ENCODE measurements at regions not wholly inside any gene's neighbourhood (a gene's known extent, or its start where the extent isn't known, plus 50 kb on each side); places are given as distances from the start of the nearest gene placed in this dataset.

DNA sequence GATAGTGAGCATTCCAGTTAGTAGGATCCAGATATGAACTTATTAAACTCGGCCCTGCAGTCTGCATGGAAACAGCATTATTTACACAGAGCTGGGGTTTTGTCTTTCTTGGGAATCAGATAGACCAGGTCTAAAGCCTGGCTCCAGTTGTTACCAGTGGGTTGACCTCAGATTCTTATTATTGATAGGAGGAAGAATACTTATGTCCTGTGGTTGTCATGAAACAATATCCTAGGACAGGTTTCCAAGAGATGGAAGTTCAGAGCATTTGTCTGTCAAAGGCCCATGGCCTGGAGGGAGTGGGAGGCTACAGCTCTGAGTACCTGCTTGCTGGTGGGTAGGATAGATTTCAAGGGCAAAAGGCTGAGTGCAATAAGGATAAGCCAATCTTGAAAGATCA is 129.2 kb downstream of the BOD1 start:
- Histone ChIP-seq H3K36me3 (replicated peaks in 1 of 2; ENCODE audit: control insufficient read depth in 1 of 2, insufficient read depth in 2 of 2, low read length in 2 of 2) (no peaks in the 10 kb centered on the region), H3K4me1 (ENCODE audit: control insufficient read depth in 1 of 2, insufficient read depth in 2 of 2, low read length in 2 of 2) (no peaks in the 10 kb centered on the region), H2AFZ (ENCODE audit: insufficient read depth, low read depth, low read length, poor library complexity, severe bottlenecking) (no peak overlapping the region), H3K79me2 (ENCODE audit: insufficient read depth, low read length) (no peaks in the 10 kb centered on the region), H4K20me1 (ENCODE audit: insufficient read depth, low read length) (no peaks in the 10 kb centered on the region), H3K4me3 (replicated peaks in 1 of 3; ENCODE audit: low read depth in 2 of 3, low read length in 3 of 3) (no peak overlapping the region), H3K27me3 (ENCODE audit: control insufficient read depth in 2 of 2, insufficient read depth in 2 of 2, low read length in 2 of 2) (no peaks in the 10 kb centered on the region), H3K9me3 (replicated peaks in 1 of 2; ENCODE audit: control insufficient read depth in 1 of 2, insufficient read depth in 1 of 2, low read length in 2 of 2) (no peaks in the 10 kb centered on the region), H3K9ac (ENCODE audit: insufficient read depth, low read length, poor library complexity, severe bottlenecking) (no peak overlapping the region), H3K4me2 (replicated peaks; ENCODE audit: extremely low read depth, low read length, poor library complexity, severe bottlenecking) (no peak overlapping the region), H3K27ac (ENCODE audit: low read depth in 1 of 2, low read length in 2 of 2) (no peak overlapping the region)
- Mint-ChIP-seq H3K4me3 (no peak overlapping the region), H3K36me3 (no peaks in the 10 kb centered on the region), H3K4me1 (no peaks in the 10 kb centered on the region), H3K9me3 (peaks cover 0 to 6% (median 2%) of the 10 kb centered on the region in 7 donors), H3K27me3 (ENCODE audit: low read depth in 3 of 3) (peaks cover 3 to 15% (median 6%) of the 10 kb centered on the region in 3 donors), H3K27ac (no peak overlapping the region)
- TF ChIP-seq, protein P1, sequence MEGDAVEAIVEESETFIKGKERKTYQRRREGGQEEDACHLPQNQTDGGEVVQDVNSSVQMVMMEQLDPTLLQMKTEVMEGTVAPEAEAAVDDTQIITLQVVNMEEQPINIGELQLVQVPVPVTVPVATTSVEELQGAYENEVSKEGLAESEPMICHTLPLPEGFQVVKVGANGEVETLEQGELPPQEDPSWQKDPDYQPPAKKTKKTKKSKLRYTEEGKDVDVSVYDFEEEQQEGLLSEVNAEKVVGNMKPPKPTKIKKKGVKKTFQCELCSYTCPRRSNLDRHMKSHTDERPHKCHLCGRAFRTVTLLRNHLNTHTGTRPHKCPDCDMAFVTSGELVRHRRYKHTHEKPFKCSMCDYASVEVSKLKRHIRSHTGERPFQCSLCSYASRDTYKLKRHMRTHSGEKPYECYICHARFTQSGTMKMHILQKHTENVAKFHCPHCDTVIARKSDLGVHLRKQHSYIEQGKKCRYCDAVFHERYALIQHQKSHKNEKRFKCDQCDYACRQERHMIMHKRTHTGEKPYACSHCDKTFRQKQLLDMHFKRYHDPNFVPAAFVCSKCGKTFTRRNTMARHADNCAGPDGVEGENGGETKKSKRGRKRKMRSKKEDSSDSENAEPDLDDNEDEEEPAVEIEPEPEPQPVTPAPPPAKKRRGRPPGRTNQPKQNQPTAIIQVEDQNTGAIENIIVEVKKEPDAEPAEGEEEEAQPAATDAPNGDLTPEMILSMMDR (IDR thresholded peaks at IDR 0.05), result no peak
- 100% methylated on average over 1 of the region's 1 CpG for WGBS (ENCODE audit: insufficient coverage)
- no peak for DNase-seq
- intact Hi-C loops (cut with micrococcal nuclease), result no loop called here

DNA sequence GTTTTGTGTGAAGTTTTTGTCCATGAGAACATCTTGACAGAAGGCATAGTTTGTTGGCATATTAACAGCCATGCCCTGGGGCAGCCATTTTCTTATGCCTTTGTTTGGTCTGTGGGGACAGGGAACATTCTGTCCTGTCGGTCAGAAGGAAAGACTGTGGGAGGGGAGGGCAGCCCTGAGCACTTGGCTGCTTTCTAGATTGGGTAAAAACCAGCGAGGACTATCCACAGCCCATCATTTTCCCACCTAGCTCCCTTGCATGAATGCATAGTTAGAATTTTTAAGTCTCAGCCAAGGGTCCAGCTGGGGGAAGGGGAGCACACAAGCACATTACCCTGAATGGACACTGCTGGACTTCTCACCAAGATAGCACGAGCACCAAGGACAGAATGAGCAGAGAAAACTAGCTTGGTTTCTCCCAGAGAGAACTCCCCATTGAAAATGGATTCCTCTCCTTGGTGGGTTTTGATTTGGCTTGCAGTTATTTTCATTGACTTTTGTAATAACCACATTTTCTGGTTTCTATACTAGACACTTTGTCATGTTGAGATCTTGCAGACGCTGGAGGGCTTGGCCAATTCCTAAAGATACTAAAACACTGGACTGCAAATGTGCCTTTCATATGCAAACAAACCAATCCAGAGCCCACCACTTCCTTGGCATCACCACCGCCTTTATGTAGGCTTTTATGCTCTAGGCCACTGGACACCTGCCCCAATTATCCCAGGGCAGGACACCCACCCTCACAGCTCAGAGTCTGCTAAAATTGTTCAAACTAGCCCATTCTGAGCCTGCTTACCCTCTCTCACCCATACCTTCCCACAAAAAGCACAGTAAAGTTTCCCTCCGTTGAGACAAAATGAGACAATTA is 129.9 kb downstream of the BOD1 start:
- H4K20me1 ChIP-seq (ENCODE audit: insufficient read depth, low read length), result no peaks in the 10 kb centered on the region
- TF ChIP-seq, protein P1 (IDR thresholded peaks at IDR 0.05), result no peak
- H3K9me3 Mint-ChIP-seq, result peaks cover 0 to 6% (median 2%) of the 10 kb centered on the region in 7 donors
- no peaks in the 10 kb centered on the region for H3K36me3 Mint-ChIP-seq
- H2AFZ ChIP-seq (ENCODE audit: insufficient read depth, low read depth, low read length, poor library complexity, severe bottlenecking), result no peak overlapping the region
- peaks cover 0 to 16% (median 6%) of the 10 kb centered on the region in 3 donors for H3K27me3 Mint-ChIP-seq (ENCODE audit: low read depth in 3 of 3)
- H3K27ac Mint-ChIP-seq, result no peak overlapping the region
- H3K27ac ChIP-seq (ENCODE audit: low read depth in 1 of 2, low read length in 2 of 2), result no peak overlapping the region
- H3K4me3 Mint-ChIP-seq, result no peak overlapping the region
- intact Hi-C loops (cut with micrococcal nuclease), result no loop called here
- no peaks in the 10 kb centered on the region for H3K4me1 Mint-ChIP-seq
- DNase-seq, result no peak
- no peaks in the 10 kb centered on the region for H3K4me1 ChIP-seq (ENCODE audit: control insufficient read depth in 1 of 2, insufficient read depth in 2 of 2, low read length in 2 of 2)
- H3K4me3 ChIP-seq (replicated peaks in 1 of 3; ENCODE audit: low read depth in 2 of 3, low read length in 3 of 3), result no peak overlapping the region
- no peaks in the 10 kb centered on the region for H3K9me3 ChIP-seq (replicated peaks in 1 of 2; ENCODE audit: control insufficient read depth in 1 of 2, insufficient read depth in 1 of 2, low read length in 2 of 2)
- no peaks in the 10 kb centered on the region for H3K79me2 ChIP-seq (ENCODE audit: insufficient read depth, low read length)
- no peak overlapping the region for H3K4me2 ChIP-seq (replicated peaks; ENCODE audit: extremely low read depth, low read length, poor library complexity, severe bottlenecking)
- no peaks in the 10 kb centered on the region for H3K36me3 ChIP-seq (replicated peaks in 1 of 2; ENCODE audit: control insufficient read depth in 1 of 2, insufficient read depth in 2 of 2, low read length in 2 of 2)
- no peak overlapping the region for H3K9ac ChIP-seq (ENCODE audit: insufficient read depth, low read length, poor library complexity, severe bottlenecking)
- no peaks in the 10 kb centered on the region for H3K27me3 ChIP-seq (ENCODE audit: control insufficient read depth in 2 of 2, insufficient read depth in 2 of 2, low read length in 2 of 2)
- WGBS (ENCODE audit: insufficient coverage), result 78% methylated on average over 2 of the region's 6 CpGs
